ENCODE measurements at regions not wholly inside any gene's neighbourhood (a gene's known extent, or its start where the extent isn't known, plus 50 kb on each side); places are given as distances from the start of the nearest gene placed in this dataset.

DNA sequence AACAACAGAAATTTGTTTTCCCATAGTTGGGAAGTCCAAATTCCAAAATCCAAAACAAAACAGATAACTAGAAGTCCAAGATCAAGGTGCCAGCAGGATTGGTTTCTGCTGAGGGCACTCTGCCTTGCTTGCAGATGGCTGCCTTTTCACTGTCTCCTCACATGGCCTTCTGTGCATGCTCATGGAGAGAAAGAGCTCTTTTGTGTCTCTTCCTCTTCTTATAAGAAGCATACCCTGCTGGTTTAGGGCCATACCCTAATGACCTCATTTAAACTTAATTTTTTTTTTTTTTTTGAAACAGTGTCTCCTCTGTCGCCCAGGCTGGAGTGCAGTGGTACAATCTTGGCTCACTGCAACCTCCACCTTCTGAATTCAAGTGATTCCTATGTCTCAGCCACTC is 1974.1 kb upstream of the PCDH20 start:
- H3K27ac ChIP-seq: no peak overlapping the region
- TF ChIP-seq, protein P1, sequence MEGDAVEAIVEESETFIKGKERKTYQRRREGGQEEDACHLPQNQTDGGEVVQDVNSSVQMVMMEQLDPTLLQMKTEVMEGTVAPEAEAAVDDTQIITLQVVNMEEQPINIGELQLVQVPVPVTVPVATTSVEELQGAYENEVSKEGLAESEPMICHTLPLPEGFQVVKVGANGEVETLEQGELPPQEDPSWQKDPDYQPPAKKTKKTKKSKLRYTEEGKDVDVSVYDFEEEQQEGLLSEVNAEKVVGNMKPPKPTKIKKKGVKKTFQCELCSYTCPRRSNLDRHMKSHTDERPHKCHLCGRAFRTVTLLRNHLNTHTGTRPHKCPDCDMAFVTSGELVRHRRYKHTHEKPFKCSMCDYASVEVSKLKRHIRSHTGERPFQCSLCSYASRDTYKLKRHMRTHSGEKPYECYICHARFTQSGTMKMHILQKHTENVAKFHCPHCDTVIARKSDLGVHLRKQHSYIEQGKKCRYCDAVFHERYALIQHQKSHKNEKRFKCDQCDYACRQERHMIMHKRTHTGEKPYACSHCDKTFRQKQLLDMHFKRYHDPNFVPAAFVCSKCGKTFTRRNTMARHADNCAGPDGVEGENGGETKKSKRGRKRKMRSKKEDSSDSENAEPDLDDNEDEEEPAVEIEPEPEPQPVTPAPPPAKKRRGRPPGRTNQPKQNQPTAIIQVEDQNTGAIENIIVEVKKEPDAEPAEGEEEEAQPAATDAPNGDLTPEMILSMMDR (conservative IDR thresholded peaks at IDR 0.05): no peak
- TF ChIP-seq ZFX (IDR thresholded peaks at IDR 0.05): no peak

DNA sequence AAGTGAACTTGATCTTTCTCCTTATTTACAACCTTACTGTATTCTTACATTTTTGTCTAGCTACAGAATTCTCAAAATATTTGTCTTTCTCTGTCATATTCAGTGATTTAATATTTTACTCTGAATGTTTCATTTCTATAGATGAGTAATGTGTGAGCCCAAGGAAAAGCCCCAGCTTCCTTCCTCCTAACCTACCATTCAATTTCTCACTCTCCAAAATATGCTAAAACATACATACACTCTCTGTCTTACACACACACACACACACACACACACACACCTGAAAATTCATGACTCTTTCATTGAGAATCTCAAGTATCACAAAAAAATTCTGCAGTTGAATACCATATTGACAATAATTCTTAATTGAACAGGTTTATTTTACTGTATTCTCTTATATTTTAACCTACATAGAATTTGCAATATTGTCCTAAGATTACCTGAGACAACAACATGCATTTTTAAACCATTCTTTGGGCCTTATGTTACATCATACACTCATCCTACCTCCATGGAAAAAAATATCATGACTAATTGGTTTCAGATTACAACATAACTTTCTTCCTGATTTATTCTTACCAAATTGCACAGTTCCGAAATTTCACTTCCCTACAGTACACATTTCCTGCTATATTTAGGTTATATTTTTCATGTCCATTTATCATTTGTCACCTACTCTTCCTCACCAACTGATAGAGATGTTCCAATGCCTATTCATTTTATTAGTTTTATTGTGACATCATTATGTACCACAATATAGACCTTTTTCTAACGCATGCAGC is 1965.6 kb upstream of the PCDH20 start:
- TF ChIP-seq, protein P1 (conservative IDR thresholded peaks at IDR 0.05): no peak
- TF ChIP-seq ZFX (IDR thresholded peaks at IDR 0.05): no peak

DNA sequence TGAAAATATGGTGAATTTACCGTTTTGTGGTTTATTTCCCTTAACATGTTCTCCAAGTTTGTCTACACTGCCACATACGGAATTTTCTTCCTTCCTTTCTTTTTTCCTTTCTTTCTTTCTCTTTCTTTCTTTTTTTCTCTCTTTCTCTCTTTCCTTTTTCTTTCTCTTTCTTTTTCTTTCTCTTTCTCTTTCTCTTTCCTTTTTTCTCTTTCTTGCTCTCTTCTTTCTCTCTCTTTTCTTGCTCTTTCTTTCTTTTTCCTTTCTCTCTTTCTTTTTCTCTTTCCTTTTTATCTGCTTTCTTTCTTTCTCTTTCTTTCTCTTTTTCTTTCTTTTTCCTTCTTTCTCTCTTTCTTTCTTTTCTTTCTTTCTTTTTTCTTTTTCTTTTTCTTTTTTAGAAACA is 1962.3 kb upstream of the PCDH20 start:
- H3K27ac ChIP-seq: no peak overlapping the region
- TF ChIP-seq, protein P1 (conservative IDR thresholded peaks at IDR 0.05): no peak
- no peak for TF ChIP-seq ZFX (IDR thresholded peaks at IDR 0.05)

More for the DNA sequence above, 1965.6 kb upstream of the PCDH20 start:
- no peak overlapping the region for H3K27ac ChIP-seq

DNA sequence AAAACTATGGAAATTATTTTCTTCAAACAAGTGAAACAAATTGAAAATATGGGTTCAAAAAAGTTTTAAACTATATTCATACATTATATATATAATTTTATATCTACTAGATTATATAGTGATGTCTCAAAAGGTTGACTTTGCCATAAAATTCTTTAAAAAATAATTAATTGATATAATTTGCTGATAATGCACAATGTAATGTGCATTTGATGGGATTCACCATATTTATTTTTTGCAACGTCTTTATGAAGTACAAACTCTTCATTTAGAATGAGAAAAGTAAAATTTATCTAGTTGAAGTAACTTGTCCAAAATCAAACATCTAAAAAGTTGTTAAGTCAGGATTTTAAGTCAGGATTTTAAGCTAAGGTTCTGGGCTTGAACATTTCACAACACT is 1954.5 kb upstream of the PCDH20 start:
- TF ChIP-seq, protein P1 (conservative IDR thresholded peaks at IDR 0.05): no peak
- no peak for TF ChIP-seq ZFX (IDR thresholded peaks at IDR 0.05)
- H3K27ac ChIP-seq: no peak overlapping the region

DNA sequence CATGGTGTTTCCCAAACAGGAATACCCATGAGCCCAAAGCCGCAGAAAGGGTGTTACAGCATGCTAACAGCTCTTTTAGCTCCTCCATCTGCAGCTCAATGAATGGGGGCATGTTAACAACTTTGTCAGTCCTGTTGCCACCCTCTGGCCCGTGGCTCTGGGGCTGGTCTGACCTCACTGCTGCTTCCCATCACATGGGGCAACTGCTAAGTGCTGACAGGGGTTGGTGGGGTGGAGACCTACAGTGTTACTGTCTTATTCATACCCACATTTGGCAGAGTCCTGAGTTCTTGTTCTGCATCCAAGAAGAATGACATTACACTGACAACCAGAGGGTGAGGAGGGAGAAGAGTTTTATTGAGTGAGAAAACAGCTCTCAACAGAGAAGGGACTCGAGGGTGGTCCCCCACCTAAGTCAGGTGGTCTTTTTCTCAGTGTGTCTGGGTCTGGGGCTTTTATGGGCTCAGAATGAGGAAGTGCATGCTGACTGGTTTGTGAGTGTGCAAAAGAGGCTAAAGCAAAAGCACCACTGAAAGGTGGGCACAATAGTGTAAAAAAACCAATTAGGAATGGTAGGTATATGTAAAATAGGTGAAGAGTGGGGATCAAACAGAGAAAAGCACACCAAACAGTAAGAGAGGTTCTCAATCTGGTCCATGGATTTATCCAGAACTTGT is 1952.0 kb upstream of the PCDH20 start:
- H3K27ac ChIP-seq: no peak overlapping the region; the same call in 1 of the 2 replicates
- TF ChIP-seq, protein P1 (conservative IDR thresholded peaks at IDR 0.05): no peak
- TF ChIP-seq ZFX (IDR thresholded peaks at IDR 0.05): no peak

DNA sequence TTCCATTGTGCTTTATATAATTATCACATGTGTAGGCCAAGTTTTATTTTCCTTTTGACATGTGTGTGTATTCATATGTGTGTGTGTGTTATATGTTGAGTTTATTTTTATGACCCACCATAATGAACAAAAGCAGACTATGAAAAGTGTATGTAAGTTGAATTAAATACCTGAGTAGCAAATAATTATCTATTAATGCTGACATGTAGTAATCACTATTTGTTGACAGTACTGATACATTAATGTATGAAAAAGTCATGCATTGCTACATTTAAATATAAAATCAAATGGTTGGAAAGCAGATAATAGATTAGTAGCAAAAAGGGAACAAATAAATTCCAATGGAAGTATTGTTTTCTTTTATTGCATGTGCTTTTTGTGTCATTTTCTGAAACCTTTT is 1948.5 kb upstream of the PCDH20 start:
- TF ChIP-seq ZFX (IDR thresholded peaks at IDR 0.05): no peak
- TF ChIP-seq, protein P1 (conservative IDR thresholded peaks at IDR 0.05): no peak
- H3K27ac ChIP-seq: no peak overlapping the region

DNA sequence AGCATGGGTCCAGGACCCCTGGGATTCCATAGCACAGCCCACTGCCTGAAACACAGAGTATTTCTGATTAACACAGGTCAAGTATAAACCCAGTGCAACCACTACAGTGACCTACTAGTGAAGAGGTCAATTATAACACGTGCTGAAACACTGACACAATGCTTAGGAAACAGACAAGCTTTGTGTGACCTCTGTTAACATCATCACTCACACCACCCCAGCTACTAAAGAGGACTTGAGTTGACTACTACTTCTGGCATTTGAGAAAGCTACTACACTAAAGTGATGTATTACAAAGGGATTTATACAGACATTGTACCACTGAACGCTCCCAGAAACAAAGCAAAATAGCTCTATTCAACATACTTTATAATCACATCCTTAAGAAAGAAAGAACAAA is 1935.9 kb upstream of the PCDH20 start:
- H3K27ac ChIP-seq: peak overlapping the region; percentile 21
- TF ChIP-seq, protein P1 (conservative IDR thresholded peaks at IDR 0.05): no peak
- TF ChIP-seq ZFX (IDR thresholded peaks at IDR 0.05): no peak

Data from C4-2B (cell line).